Breast epithelium (tissue), 4 donors: ENCODE measurements at regions not wholly inside any gene's neighbourhood (a gene's known extent, or its start where the extent isn't known, plus 50 kb on each side); places are given as distances from the start of the nearest gene placed in this dataset.

Source experiments
- DNase-seq, 2 donors: peaks; one replicate each; pipeline ENCODE4 v3.0.0-alpha.2; 2019; ENCODE audit warnings: low spot score in 2 of 2
- H3K27ac ChIP-seq, 2 donors: fragments of 200-600 bp; sonication (generic) in 1 of 2; one replicate each; pipeline ENCODE4 v1.5.1; 2016 to 2019; ENCODE audit warnings: mild to moderate bottlenecking in 1 of 2
- H3K27me3 ChIP-seq, 2 donors: fragments of 200-600 bp; sonication (generic) in 1 of 2; one replicate each; pipeline versions ENCODE4 v1.5.1 to v1.6.0; 2017 to 2019; ENCODE audit warnings: control low read depth in 1 of 2, mild to moderate bottlenecking in 1 of 2
- H3K36me3 ChIP-seq: fragments of 200-600 bp; one replicate; pipeline ENCODE4 v1.5.1; 2019
- H3K4me1 ChIP-seq, 2 donors: fragments of 200-600 bp; sonication (generic); one replicate each; pipeline ENCODE4 v1.5.1; 2016 to 2019; ENCODE audit warnings: control low read depth in 1 of 2
- H3K4me3 ChIP-seq, 3 donors: fragments of 200-600 bp; sonication (generic); 1 replicate in 2 of 3; 2 replicates in 1 of 3; pipeline ENCODE4 v1.5.1; 2016 to 2019; ENCODE audit warnings: mild to moderate bottlenecking in 3 of 3, moderate library complexity in 2 of 3
- H3K9me3 ChIP-seq, 2 donors: fragments of 200-600 bp; sonication (generic) in 1 of 2; one replicate each; pipeline ENCODE4 v1.5.1; 2016 to 2019; ENCODE audit warnings: control low read depth in 1 of 2
- CTCF ChIP-seq, 3 donors: fragments of 450-650 bp; IDR thresholded peaks; one replicate each; pipeline ENCODE4 v1.5.1; 2016 to 2017; ENCODE audit warnings: antibody characterized with exemption in 3 of 3, mild to moderate bottlenecking in 3 of 3, moderate library complexity in 3 of 3
- POLR2A ChIP-seq: fragments of 450-650 bp; IDR thresholded peaks from one replicate; pipeline ENCODE4 v1.6.1; 2016; ENCODE audit warnings: antibody characterized with exemption, mild to moderate bottlenecking, moderate library complexity
- POLR2AphosphoS5 ChIP-seq, 3 donors: sonication (generic); formaldehyde crosslinking; IDR thresholded peaks; one replicate each; pipeline ENCODE4 v1.6.1; 2017; ENCODE audit warnings: antibody characterized with exemption in 3 of 3
- intact Hi-C: fragments of 100-400 bp; cut with DNase I; formaldehyde crosslinking; loops from one replicate; pipeline ENCODE4 v1.15.1; 2023; ENCODE audit warnings: low total_unique reads

GRCh38 chr4:179272282-179272681 is 1830.0 kb upstream of the AGA start:
- no peaks in the 10 kb centered on the region for H3K36me3 ChIP-seq
- no peak overlapping the region for H3K27ac ChIP-seq
- intact Hi-C loops: no loop called here
- TF ChIP-seq POLR2A: no peak
- no peak for TF ChIP-seq POLR2AphosphoS5 (IDR thresholded peaks at IDR 0.05)
- TF ChIP-seq CTCF (IDR thresholded peaks at IDR 0.05): no peak
- DNase-seq: no peak
- no peaks in the 10 kb centered on the region for H3K27me3 ChIP-seq
- H3K4me1 ChIP-seq: no peaks in the 10 kb centered on the region
- H3K4me3 ChIP-seq: no peak overlapping the region
- H3K9me3 ChIP-seq: no peaks in the 10 kb centered on the region

GRCh38 chr4:179278647-179279046 is 1836.4 kb upstream of the AGA start:
- H3K36me3 ChIP-seq: peaks cover 3% of the 10 kb centered on the region
- intact Hi-C loops: no loop called here
- TF ChIP-seq CTCF (IDR thresholded peaks at IDR 0.05) (no peak), POLR2AphosphoS5 (IDR thresholded peaks at IDR 0.05) (no peak), POLR2A (no peak)
- H3K4me1 ChIP-seq: no peaks in the 10 kb centered on the region
- H3K9me3 ChIP-seq: no peaks in the 10 kb centered on the region
- H3K27ac ChIP-seq: no peak overlapping the region
- H3K27me3 ChIP-seq: no peaks in the 10 kb centered on the region
- DNase-seq: no peak
- H3K4me3 ChIP-seq: no peak overlapping the region

GRCh38 chr4:179285696-179286095 is 1843.5 kb upstream of the AGA start:
- intact Hi-C loops: no loop called here
- H3K27me3 ChIP-seq: no peaks in the 10 kb centered on the region
- no peaks in the 10 kb centered on the region for H3K36me3 ChIP-seq
- no peaks in the 10 kb centered on the region for H3K4me1 ChIP-seq
- H3K4me3 ChIP-seq: no peak overlapping the region
- TF ChIP-seq POLR2A: no peak
- no peak for TF ChIP-seq CTCF (IDR thresholded peaks at IDR 0.05)
- no peak for TF ChIP-seq POLR2AphosphoS5 (IDR thresholded peaks at IDR 0.05)
- no peaks in the 10 kb centered on the region for H3K9me3 ChIP-seq
- H3K27ac ChIP-seq: no peak overlapping the region
- DNase-seq: no peak

- Histone ChIP-seq H3K4me3 (no peak overlapping the region), H3K9me3 (peaks cover 0 to 4% of the 10 kb centered on the region in 2 donors), H3K27me3 (no peaks in the 10 kb centered on the region), H3K27ac (no peak overlapping the region), H3K4me1 (no peaks in the 10 kb centered on the region), H3K36me3 (no peaks in the 10 kb centered on the region)
- TF ChIP-seq POLR2A: no peak
- TF ChIP-seq POLR2AphosphoS5 (IDR thresholded peaks at IDR 0.05): no peak
- no peak for TF ChIP-seq CTCF (IDR thresholded peaks at IDR 0.05)
- intact Hi-C loops: no loop called here
- DNase-seq: no peak
Observed at GRCh38 chr4:179291657-179292056, 1849.4 kb upstream of the AGA start.

GRCh38 chr4:179292468-179292867 is 1850.2 kb upstream of the AGA start:
- DNase-seq: no peak
- H3K9me3 ChIP-seq: peaks cover 0 to 8% of the 10 kb centered on the region in 2 donors
- no peak overlapping the region for H3K27ac ChIP-seq
- no peaks in the 10 kb centered on the region for H3K36me3 ChIP-seq
- TF ChIP-seq CTCF (IDR thresholded peaks at IDR 0.05): no peak
- no peak for TF ChIP-seq POLR2A
- no peak for TF ChIP-seq POLR2AphosphoS5 (IDR thresholded peaks at IDR 0.05)
- no peaks in the 10 kb centered on the region for H3K4me1 ChIP-seq
- H3K27me3 ChIP-seq: no peaks in the 10 kb centered on the region
- no peak overlapping the region for H3K4me3 ChIP-seq
- intact Hi-C loops: no loop called here
